Esophagus muscularis mucosa (tissue), 4 donors: ENCODE measurements at regions not wholly inside any gene's neighbourhood (a gene's known extent, or its start where the extent isn't known, plus 50 kb on each side); places are given as distances from the start of the nearest gene placed in this dataset.

Source experiments
- CTCF ChIP-seq, 3 experiments: fragments of 200-600 bp in 2 of 3; fragments of 450-650 bp in 1 of 3; sonication (generic) in 2 of 3; IDR thresholded peaks; one replicate each; pipeline ENCODE4 v1.5.1; 2017 to 2019; ENCODE audit warnings: antibody characterized with exemption in 3 of 3, mild to moderate bottlenecking in 2 of 3, moderate library complexity in 1 of 3
- EP300 ChIP-seq: sonication (generic); formaldehyde crosslinking; IDR thresholded peaks from one replicate; pipeline ENCODE4 v1.6.1; 2017; ENCODE audit warnings: antibody characterized with exemption
- POLR2A ChIP-seq: fragments of 450-650 bp; IDR thresholded peaks from one replicate; pipeline ENCODE4 v1.6.1; 2017; ENCODE audit warnings: antibody characterized with exemption, moderate library complexity, mild to moderate bottlenecking, low read depth
- POLR2AphosphoS5 ChIP-seq, 2 donors: sonication (generic); formaldehyde crosslinking; IDR thresholded peaks; one replicate each; pipeline ENCODE4 v1.6.1; 2017; ENCODE audit warnings: antibody characterized with exemption in 2 of 2

DNA sequence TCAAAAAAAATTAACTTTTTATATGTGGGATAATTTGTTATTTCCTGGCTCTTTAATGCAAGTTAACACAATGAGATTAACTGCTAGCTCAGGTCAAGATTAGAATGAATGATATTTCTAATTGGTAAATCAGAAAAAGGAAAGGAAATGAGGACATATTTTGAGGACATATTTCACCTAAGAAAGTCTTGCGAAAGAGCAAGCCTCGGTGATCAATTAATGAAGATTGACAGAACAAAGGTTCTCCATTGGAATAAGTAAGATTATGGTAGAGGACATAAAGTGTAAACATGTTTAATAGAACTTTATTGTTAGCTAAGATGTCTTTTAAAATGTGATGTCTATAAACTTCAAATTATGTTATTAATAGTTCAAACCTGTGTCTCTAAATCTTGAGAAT, 1617.8 kb downstream of the KCNT2 start:
- TF ChIP-seq CTCF (IDR thresholded peaks at IDR 0.05): no peak
- TF ChIP-seq EP300: no peak
- TF ChIP-seq POLR2A: no peak
- no peak for TF ChIP-seq POLR2AphosphoS5 (IDR thresholded peaks at IDR 0.05)
